NT2/D1 (cell line): ENCODE measurements at regions not wholly inside any gene's neighbourhood (a gene's known extent, or its start where the extent isn't known, plus 50 kb on each side); places are given as distances from the start of the nearest gene placed in this dataset.

Experiments used
- DNase-seq: peaks from one replicate; pipeline ENCODE4 v3.0.0-alpha.2; 2011; ENCODE audit warnings: low read depth, low spot score
- H3K27me3 ChIP-seq: 2 replicates; pipeline ENCODE4 v1.6.0; 2011; ENCODE audit warnings: mild to moderate bottlenecking; ENCODE audit not compliant: insufficient read length, insufficient read depth
- H3K36me3 ChIP-seq: 2 replicates; pipeline ENCODE4 v1.6.1; 2011; ENCODE audit warnings: mild to moderate bottlenecking, low read length, mixed read lengths; ENCODE audit not compliant: insufficient read depth, insufficient read length
- H3K4me1 ChIP-seq: 2 replicates; pipeline ENCODE4 v1.5.1; 2011; ENCODE audit not compliant: insufficient read depth, insufficient read length
- H3K4me3 ChIP-seq: 2 replicates; pipeline ENCODE4 v1.5.1; 2011; ENCODE audit warnings: low read depth; ENCODE audit not compliant: insufficient read length
- H3K9ac ChIP-seq: 2 replicates; pipeline ENCODE4 v1.6.0; 2011; ENCODE audit warnings: low read depth; ENCODE audit not compliant: insufficient read length
- H3K9me3 ChIP-seq: 2 replicates; pipeline ENCODE4 v1.5.1; 2011; ENCODE audit warnings: mild to moderate bottlenecking, low read length; ENCODE audit not compliant: insufficient read depth
- SUZ12 ChIP-seq: IDR thresholded peaks from 2 replicates; pipeline ENCODE4 v1.6.1; 2011; ENCODE audit not compliant: insufficient read length, insufficient read depth; ENCODE audit errors: extremely low read depth
- YY1 ChIP-seq: IDR thresholded peaks from 2 replicates; pipeline ENCODE4 v1.6.1; 2011; ENCODE audit not compliant: insufficient read length, insufficient read depth
- ZNF274 ChIP-seq: IDR thresholded peaks from 2 replicates; pipeline ENCODE4 v1.6.1; 2011; ENCODE audit warnings: mild to moderate bottlenecking, low read depth, low read length

DNA sequence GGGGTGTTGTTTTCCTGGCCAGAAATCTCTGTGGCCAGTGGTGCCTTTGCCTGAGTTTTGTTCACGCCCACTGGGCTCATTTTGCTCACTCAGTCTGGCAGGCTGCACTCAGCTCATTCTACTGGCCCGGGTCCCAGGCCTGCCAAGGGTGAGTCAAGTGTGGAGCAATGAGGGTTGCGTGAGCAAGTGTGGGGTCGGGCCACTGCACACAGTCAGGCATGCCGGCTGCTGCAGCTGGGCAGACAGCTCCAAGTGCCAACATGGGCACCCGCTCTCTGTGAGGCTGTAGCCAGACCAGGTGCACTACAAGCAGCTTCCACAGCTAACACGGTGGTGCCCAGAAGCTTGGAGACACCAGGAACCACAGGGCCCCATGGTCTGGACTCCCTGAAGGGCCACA is 801.1 kb upstream of the RAB6C start:
- H3K27me3 ChIP-seq: no peaks in the 10 kb centered on the region
- H3K36me3 ChIP-seq: no peaks in the 10 kb centered on the region
- no peaks in the 10 kb centered on the region; the same call in 1 of the 2 replicates for H3K9me3 ChIP-seq
- TF ChIP-seq SUZ12: no peak
- TF ChIP-seq ZNF274: no peak
- no peak for TF ChIP-seq YY1
- no peak overlapping the region for H3K9ac ChIP-seq
- no peak overlapping the region for H3K4me3 ChIP-seq
- no peaks in the 10 kb centered on the region for H3K4me1 ChIP-seq
- no peak for DNase-seq

DNA sequence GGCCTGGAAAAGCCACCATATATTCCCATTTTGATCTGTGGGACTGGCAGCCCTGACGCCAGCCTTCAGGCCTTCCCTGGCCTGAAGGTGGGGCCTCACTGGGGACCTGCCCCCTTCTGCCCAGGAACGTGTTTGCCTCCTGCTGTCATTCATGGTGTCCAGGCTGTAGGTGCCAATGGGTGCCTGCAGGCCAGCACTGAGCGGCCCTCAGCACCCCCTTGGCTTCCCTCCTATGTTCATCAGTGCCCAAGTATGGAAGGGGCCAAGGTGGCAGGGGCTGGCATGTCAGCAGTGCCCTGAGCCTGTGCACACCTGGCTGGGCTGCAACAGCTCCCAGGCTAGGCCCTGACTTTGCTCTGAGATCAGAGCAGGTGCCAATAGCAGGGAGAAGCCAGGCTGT is 800.3 kb upstream of the RAB6C start:
- TF ChIP-seq ZNF274: no peak
- TF ChIP-seq SUZ12: no peak
- no peak for TF ChIP-seq YY1
- Histone ChIP-seq H3K27me3 (no peaks in the 10 kb centered on the region), H3K4me1 (no peaks in the 10 kb centered on the region), H3K4me3 (no peak overlapping the region), H3K9me3 (no peaks in the 10 kb centered on the region; the same call in 1 of the 2 replicates), H3K36me3 (no peaks in the 10 kb centered on the region), H3K9ac (no peak overlapping the region)
- no peak for DNase-seq

DNA sequence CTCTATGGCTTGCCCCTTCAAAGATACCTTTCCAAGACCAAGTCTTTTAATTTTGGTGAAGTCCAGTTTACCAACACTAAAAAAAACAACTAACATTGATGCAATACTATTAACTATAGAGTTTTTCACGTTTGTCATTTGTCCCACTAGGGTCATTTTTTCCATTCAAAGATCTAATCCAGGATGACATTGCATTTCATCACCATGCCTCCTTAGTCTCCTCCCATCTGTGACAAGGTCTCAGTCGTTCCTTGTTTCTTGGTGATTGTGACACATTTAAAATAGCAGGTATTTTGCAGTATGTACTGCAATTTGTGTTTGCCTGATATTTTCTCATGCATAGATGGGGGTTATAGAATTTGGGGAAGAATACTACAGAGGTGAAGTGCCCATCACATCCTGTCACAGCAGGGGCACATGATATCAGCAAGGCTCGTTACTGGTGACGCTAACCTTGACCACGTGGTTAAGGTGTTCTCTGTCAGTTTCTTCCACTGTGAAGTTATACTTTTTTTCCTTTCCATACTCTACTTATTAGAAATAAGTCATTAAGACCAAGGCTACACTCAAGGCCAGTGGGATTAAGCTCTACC is 799.2 kb upstream of the RAB6C start:
- Histone ChIP-seq H3K27me3 (no peaks in the 10 kb centered on the region), H3K4me1 (no peaks in the 10 kb centered on the region), H3K9me3 (no peaks in the 10 kb centered on the region; the same call in 1 of the 2 replicates), H3K9ac (no peak overlapping the region), H3K36me3 (no peaks in the 10 kb centered on the region), H3K4me3 (no peak overlapping the region)
- TF ChIP-seq YY1 (no peak), SUZ12 (no peak), ZNF274 (no peak)
- DNase-seq: no peak

DNA sequence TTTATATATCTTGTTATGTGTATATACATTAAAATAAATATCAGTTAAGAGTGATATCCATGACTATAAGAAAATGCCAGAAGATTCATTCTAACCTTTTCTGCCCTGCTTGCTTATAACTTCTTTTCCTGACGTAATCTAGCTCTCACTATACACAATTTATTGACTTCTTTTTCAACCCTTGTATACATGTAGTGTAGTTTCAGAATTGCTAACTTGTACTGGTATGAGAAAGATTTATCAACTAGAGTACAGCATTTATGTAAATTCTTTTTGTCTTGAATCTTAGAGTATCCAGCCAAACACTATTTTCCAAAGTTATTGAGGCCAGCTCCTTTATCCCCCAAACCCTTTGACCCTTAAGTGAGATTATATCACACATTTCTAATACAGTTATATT is 798.0 kb upstream of the RAB6C start:
- no peaks in the 10 kb centered on the region; the same call in 1 of the 2 replicates for H3K9me3 ChIP-seq
- no peak overlapping the region for H3K9ac ChIP-seq
- no peak for DNase-seq
- TF ChIP-seq YY1: no peak
- no peak for TF ChIP-seq ZNF274
- no peak for TF ChIP-seq SUZ12
- no peak overlapping the region for H3K4me3 ChIP-seq
- no peaks in the 10 kb centered on the region for H3K4me1 ChIP-seq
- H3K27me3 ChIP-seq: no peaks in the 10 kb centered on the region
- no peaks in the 10 kb centered on the region for H3K36me3 ChIP-seq

DNA sequence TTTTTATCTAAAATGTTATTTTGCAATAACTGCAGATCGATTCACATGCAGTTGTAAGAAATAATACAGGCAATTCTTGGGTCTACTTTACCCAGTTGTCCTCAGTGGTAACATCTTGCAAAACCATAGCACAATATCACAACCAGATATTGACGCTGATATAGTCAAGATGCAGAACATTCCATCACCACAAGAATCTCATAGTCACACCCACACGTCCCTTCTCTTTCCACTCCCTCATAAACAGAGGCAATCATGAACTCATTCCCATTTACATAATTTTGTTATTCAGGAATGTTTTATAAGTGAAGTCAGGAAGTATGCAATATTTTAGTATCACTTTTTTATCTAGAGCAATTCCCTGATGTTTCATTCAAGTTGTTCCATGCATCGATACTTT is 797.5 kb upstream of the RAB6C start:
- no peaks in the 10 kb centered on the region for H3K4me1 ChIP-seq
- H3K36me3 ChIP-seq: no peaks in the 10 kb centered on the region
- no peaks in the 10 kb centered on the region; the same call in 1 of the 2 replicates for H3K9me3 ChIP-seq
- H3K4me3 ChIP-seq: no peak overlapping the region
- no peak overlapping the region for H3K9ac ChIP-seq
- TF ChIP-seq ZNF274 (no peak), YY1 (no peak), SUZ12 (no peak)
- no peaks in the 10 kb centered on the region for H3K27me3 ChIP-seq
- no peak for DNase-seq

DNA sequence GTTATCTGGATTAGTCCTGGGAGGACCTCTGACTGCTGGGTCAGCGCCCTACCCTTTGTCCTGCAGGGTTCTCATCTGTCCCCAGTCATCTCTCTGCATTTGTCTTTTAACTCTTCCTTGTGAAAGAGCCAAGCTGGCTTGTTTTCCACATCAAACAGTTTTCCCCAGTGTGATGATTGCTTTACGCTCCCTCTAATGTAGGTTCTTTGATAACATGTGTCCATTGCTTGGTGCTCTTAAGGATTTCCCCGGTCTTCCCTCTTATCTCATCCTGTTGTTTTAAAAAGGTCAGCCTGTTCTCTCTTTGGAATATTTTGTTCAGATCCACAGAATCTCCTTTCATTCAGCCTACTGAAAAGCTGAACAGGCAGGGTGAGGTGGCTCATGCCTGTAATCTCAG is 792.1 kb upstream of the RAB6C start:
- no peak for DNase-seq
- TF ChIP-seq SUZ12: no peak
- TF ChIP-seq ZNF274: no peak
- TF ChIP-seq YY1: no peak

DNA sequence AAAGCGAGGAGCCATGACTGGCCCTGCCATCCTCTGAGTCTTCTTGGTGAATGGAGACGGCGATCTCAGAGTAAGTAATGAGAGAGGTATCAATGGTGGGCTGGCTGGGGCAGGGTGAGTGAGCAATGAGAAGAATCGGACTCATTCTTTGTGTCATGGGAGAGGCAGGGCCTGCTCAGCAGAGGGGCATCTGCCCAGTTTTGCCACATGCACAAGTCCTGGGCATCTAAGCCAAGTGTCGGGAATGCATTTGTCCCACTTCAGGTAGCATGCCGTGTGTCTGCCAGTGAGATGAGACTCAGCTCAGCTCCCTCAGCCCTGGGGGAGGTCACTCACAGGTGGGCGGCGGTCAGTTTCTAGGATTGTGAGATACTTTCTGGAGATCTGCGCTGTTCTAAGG is 791.0 kb upstream of the RAB6C start:
- H3K27me3 ChIP-seq: peaks cover 4% of the 10 kb centered on the region
- H3K9ac ChIP-seq: no peak overlapping the region
- no peak overlapping the region for H3K4me3 ChIP-seq
- H3K36me3 ChIP-seq: no peaks in the 10 kb centered on the region
- peaks cover 14% of the 10 kb centered on the region for H3K4me1 ChIP-seq
- TF ChIP-seq SUZ12 (no peak), YY1 (no peak), ZNF274 (no peak)
- DNase-seq: no peak
- H3K9me3 ChIP-seq: no peaks in the 10 kb centered on the region

More for the DNA sequence above, 792.1 kb upstream of the RAB6C start:
- H3K4me3 ChIP-seq: no peak overlapping the region
- no peak overlapping the region for H3K9ac ChIP-seq
- peaks cover 4% of the 10 kb centered on the region for H3K27me3 ChIP-seq
- H3K4me1 ChIP-seq: peaks cover 14% of the 10 kb centered on the region
- no peaks in the 10 kb centered on the region for H3K36me3 ChIP-seq
- no peaks in the 10 kb centered on the region for H3K9me3 ChIP-seq
